Left ventricle myocardium inferior (tissue), 1 donor: ENCODE measurements at regions not wholly inside any gene's neighbourhood (a gene's known extent, or its start where the extent isn't known, plus 50 kb on each side); places are given as distances from the start of the nearest gene placed in this dataset.

Experiments used
- DNase-seq: peaks from one replicate; pipeline ENCODE4 v3.0.0-alpha.2; 2020
- H3K27ac ChIP-seq: fragments of 200-600 bp; replicated peaks from 2 replicates; pipeline ENCODE4 v1.8.0; 2021
- H3K27me3 ChIP-seq: fragments of 200-600 bp; 2 replicates; pipeline ENCODE4 v1.8.0; 2021; ENCODE audit warnings: low read depth
- H3K36me3 ChIP-seq: fragments of 200-600 bp; 2 replicates; pipeline ENCODE4 v1.8.0; 2021
- H3K4me1 ChIP-seq: fragments of 200-600 bp; 2 replicates; pipeline ENCODE4 v1.8.0; 2021
- H3K4me3 ChIP-seq: fragments of 200-600 bp; 2 replicates; pipeline ENCODE4 v1.8.0; 2021; ENCODE audit warnings: mild to moderate bottlenecking, moderate library complexity
- H3K9me3 ChIP-seq: fragments of 200-600 bp; replicated peaks from 2 replicates; pipeline ENCODE4 v1.8.0; 2021
- intact Hi-C: fragments of 100-400 bp; cut with micrococcal nuclease; formaldehyde crosslinking; loops from one replicate; pipeline ENCODE4 v1.11.0; 2022
- TF ChIP-seq, protein P1 (sequence below): fragments of 200-600 bp; IDR thresholded peaks from 2 replicates; pipeline ENCODE4 v1.8.0; 2021; ENCODE audit warnings: antibody characterized with exemption, mild to moderate bottlenecking, borderline replicate concordance
- donor health status: DM: no; HTN: yes; CAD: no; lungs with severe emphysema.

DNA sequence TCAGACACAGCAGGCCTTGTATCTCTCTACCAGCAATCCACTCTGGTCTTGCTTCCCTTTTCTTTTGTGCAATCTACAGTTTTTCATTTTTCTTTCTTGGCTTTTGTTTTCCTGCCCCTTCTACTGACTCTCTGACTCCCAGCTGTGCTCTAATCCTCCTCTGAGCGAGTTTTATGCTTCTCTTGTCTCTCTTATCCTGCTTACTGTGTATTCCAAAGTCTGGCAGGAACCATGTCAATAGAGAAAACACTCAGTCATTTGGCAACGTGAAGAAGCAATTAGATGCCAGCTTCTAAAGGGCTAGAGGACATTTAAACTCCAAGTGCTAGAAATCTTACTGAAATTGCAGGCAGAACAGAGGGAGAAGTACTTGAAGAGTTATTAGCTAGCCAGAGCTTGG is 984.6 kb upstream of the TENM3 start:
- H3K36me3 ChIP-seq: no peaks in the 10 kb centered on the region
- intact Hi-C loops: no loop called here
- H3K27ac ChIP-seq: no peak overlapping the region
- TF ChIP-seq, protein P1, sequence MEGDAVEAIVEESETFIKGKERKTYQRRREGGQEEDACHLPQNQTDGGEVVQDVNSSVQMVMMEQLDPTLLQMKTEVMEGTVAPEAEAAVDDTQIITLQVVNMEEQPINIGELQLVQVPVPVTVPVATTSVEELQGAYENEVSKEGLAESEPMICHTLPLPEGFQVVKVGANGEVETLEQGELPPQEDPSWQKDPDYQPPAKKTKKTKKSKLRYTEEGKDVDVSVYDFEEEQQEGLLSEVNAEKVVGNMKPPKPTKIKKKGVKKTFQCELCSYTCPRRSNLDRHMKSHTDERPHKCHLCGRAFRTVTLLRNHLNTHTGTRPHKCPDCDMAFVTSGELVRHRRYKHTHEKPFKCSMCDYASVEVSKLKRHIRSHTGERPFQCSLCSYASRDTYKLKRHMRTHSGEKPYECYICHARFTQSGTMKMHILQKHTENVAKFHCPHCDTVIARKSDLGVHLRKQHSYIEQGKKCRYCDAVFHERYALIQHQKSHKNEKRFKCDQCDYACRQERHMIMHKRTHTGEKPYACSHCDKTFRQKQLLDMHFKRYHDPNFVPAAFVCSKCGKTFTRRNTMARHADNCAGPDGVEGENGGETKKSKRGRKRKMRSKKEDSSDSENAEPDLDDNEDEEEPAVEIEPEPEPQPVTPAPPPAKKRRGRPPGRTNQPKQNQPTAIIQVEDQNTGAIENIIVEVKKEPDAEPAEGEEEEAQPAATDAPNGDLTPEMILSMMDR: no peak
- peaks cover 8% of the 10 kb centered on the region for H3K9me3 ChIP-seq
- no peak overlapping the region for H3K4me3 ChIP-seq
- no peaks in the 10 kb centered on the region for H3K27me3 ChIP-seq
- no peak for DNase-seq
- H3K4me1 ChIP-seq: no peaks in the 10 kb centered on the region

DNA sequence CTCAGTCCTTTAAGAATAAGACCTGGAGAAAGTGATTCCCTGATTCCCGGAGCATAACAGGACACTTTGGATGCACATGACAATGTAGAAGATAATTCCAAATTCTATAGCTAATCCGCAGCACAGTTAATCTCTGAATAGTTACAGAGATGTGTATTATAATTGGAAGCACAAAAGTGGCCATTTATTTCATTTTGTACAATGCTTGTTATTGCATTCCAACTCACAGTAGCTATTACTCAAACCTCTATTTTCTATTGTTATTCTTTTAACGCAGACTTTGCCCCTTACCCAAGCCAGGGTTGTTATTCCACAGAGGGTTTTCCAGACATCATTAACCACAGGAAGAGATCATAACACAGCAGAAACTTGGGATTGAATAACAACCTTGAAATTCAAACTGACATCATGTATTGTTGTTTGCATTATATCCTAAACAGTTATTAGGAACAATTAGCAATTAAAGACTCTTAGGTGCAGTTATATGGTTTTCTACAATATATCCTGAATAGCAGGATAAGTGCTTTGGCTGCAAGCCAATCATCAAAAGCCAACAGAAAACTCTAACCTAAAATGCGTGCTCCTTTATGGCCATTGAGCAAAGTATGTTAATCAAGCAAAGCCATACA is 984.0 kb upstream of the TENM3 start:
- Histone ChIP-seq H3K27me3 (no peaks in the 10 kb centered on the region), H3K4me3 (no peak overlapping the region), H3K36me3 (no peaks in the 10 kb centered on the region), H3K4me1 (no peaks in the 10 kb centered on the region), H3K9me3 (peaks cover 8% of the 10 kb centered on the region), H3K27ac (no peak overlapping the region)
- no peak for DNase-seq
- TF ChIP-seq, protein P1: no peak
- intact Hi-C loops: no loop called here

DNA sequence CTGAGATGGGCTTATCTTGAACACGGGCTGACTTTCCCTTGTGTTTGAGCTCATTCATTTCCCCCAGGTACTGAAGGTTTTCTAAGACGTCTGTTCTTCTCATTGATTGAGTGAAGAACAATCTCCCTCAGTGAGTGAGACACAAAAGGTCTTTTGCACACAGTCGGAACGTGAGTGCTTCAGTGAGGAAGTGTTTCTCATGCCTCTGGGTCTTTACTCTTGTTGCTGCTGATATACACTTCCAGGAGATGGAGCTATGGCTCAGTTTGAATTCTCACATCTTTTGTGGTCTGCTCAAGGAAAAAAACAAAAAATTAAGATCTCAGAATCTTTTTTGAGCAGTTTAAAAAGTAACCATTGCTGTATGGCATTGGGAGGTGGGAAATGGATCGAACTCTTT is 981.9 kb upstream of the TENM3 start:
- intact Hi-C loops: loop anchor here (5.0 kb wide), 1 partner anchor 266 kb away; no protein-coding TSS in a partner anchor
- Histone ChIP-seq H3K4me1 (no peaks in the 10 kb centered on the region), H3K27me3 (no peaks in the 10 kb centered on the region), H3K36me3 (no peaks in the 10 kb centered on the region), H3K9me3 (peaks cover under 1% of the 10 kb centered on the region), H3K27ac (no peak overlapping the region), H3K4me3 (no peak overlapping the region)
- DNase-seq: no peak
- TF ChIP-seq, protein P1: peak; percentile 54

DNA sequence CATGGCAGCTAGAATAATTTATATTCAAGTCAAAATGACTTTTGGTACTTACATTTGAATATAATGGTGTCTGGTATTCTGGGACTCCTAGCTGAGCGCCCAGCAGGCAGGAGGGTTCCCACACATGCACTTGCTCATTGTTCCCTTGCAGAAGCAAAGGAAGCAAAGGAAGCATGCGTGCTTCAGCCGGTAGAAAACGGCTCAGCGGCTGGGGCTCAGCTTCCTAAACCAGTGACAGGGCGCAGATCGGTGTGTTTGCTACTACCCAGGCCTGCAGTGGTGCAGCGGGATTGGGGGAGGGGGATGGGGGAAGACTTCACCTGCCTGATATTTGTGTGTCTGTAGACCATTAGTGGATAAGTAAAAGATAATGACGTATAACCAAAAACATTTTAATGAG is 978.3 kb upstream of the TENM3 start:
- H3K4me3 ChIP-seq: peak overlapping the region; percentile 30
- no peak overlapping the region for H3K27ac ChIP-seq
- H3K36me3 ChIP-seq: no peaks in the 10 kb centered on the region
- H3K4me1 ChIP-seq: no peaks in the 10 kb centered on the region
- DNase-seq: no peak
- no peaks in the 10 kb centered on the region for H3K9me3 ChIP-seq
- H3K27me3 ChIP-seq: no peaks in the 10 kb centered on the region
- intact Hi-C loops: loop anchor here (5.0 kb wide), 1 partner anchor 262 kb away; no protein-coding TSS in a partner anchor
- TF ChIP-seq, protein P1: no peak

DNA sequence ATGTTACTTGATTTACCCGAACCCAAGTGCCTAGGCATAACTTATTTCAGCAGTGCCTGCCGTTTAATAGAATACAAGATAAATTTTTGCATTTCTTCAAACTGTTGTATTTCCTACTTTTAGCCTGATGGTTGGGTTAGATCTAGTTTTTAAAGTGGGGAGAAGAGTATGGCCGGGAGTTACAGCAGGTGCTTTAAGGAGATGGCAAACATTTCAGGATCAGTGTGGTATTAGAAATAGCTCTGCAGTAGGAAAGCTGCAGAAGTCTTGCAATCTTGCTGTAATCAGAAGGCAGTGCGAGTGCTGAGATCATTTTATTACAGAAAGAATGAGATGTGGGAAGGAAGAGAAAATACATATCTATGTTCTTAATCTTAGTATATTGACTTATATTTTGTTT is 977.8 kb upstream of the TENM3 start:
- Histone ChIP-seq H3K9me3 (no peaks in the 10 kb centered on the region), H3K27ac (no peak overlapping the region), H3K4me3 (peak overlapping the region; percentile 30), H3K36me3 (no peaks in the 10 kb centered on the region), H3K4me1 (no peaks in the 10 kb centered on the region), H3K27me3 (no peaks in the 10 kb centered on the region)
- DNase-seq: no peak
- intact Hi-C loops: no loop called here
- TF ChIP-seq, protein P1: no peak
